ENCODE measurements at regions not wholly inside any gene's neighbourhood (a gene's known extent, or its start where the extent isn't known, plus 50 kb on each side); places are given as distances from the start of the nearest gene placed in this dataset.

DNA sequence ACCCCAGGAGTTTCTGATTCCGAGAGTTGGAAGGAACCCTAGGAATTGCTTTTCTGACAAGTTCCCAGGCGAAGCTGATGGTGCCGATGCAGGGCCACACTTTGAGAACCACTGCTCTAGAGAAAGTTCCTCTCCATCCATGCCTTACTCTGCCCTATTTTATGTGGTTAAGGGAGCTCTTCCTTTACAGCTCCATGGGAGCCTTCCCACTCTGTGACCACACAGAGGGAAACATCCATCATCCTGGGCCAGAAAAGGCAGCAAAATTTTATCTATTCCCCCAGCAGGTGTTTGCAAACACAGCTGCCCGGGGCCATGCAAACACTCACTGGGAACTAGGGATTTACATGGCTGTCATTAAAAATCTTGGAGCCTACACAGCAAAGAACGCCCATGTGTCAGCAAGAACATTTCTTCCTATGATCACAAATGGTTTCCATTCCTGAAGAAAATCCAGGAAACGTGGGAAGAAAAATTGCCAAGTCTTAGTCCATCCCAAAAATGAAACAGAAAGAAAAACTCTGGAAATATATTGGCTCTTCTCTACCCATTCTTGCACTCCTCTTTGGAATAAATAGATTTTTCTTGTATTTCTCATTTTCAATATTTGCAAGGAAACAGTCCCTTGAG, 252.7 kb downstream of the PMP22 start:
- TF ChIP-seq, protein P1, sequence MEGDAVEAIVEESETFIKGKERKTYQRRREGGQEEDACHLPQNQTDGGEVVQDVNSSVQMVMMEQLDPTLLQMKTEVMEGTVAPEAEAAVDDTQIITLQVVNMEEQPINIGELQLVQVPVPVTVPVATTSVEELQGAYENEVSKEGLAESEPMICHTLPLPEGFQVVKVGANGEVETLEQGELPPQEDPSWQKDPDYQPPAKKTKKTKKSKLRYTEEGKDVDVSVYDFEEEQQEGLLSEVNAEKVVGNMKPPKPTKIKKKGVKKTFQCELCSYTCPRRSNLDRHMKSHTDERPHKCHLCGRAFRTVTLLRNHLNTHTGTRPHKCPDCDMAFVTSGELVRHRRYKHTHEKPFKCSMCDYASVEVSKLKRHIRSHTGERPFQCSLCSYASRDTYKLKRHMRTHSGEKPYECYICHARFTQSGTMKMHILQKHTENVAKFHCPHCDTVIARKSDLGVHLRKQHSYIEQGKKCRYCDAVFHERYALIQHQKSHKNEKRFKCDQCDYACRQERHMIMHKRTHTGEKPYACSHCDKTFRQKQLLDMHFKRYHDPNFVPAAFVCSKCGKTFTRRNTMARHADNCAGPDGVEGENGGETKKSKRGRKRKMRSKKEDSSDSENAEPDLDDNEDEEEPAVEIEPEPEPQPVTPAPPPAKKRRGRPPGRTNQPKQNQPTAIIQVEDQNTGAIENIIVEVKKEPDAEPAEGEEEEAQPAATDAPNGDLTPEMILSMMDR (IDR thresholded peaks at IDR 0.05) = no peak
- TF ChIP-seq POLR2AphosphoS5 (IDR thresholded peaks at IDR 0.05) (no peak), EP300 (IDR thresholded peaks at IDR 0.05) (no peak), POLR2A (IDR thresholded peaks at IDR 0.05) (no peak)
